IMR-90 (cell line): ENCODE measurements at regions not wholly inside any gene's neighbourhood (a gene's known extent, or its start where the extent isn't known, plus 50 kb on each side); places are given as distances from the start of the nearest gene placed in this dataset.

Experiments
- ATAC-seq: fragments of 200-7000 bp; cut with Tn5 transposase; 2 replicates; pipeline ENCODE4 v1.9.1; 2020; ENCODE audit warnings: low read depth, mild to moderate bottlenecking, moderate library complexity
- BruUV-seq: library from RNA; stranded (reverse); fragments of 400-500 nt; replicated peaks from 2 replicates; lab custom pipeline; 2021; lab: Mats Ljungman, UMichigan
- CTCF ChIA-PET: fragments of 300-600 bp; formaldehyde crosslinking; extraction: SDS; loops from one replicate; lab custom pipeline; 2021; ENCODE audit warnings: antibody characterized with exemption; lab: Yijun Ruan, JAX
- POLR2A ChIA-PET: fragments of 300-600 bp; sonication (Branson Sonifier 250); formaldehyde crosslinking; loops from one replicate; lab custom pipeline; 2022; ENCODE audit warnings: antibody characterized with exemption; ENCODE audit not compliant: unreplicated experiment; lab: Charles Lee
- DNase-seq: peaks from one replicate; pipeline ENCODE4 v3.0.0; 2013
- H2AFZ ChIP-seq: replicated peaks from 2 replicates; pipeline ENCODE3; 2013; ENCODE audit warnings: low read length, mild to moderate bottlenecking; ENCODE audit not compliant: poor library complexity
- H2AK5ac ChIP-seq: 2 replicates; pipeline ENCODE4 v1.6.1; 2013; ENCODE audit warnings: low read depth, low read length, inconsistent platforms
- H2AK9ac ChIP-seq: replicated peaks from 2 replicates; pipeline ENCODE3; 2013; ENCODE audit warnings: mild to moderate bottlenecking, low read depth, low read length, moderate library complexity; ENCODE audit not compliant: poor library complexity
- H2BK120ac ChIP-seq: 2 replicates; pipeline ENCODE4 v1.6.1; 2013; ENCODE audit warnings: low read depth, low read length, inconsistent platforms
- H2BK15ac ChIP-seq: 3 replicates; pipeline ENCODE4 v1.6.1; 2013; ENCODE audit warnings: low read depth, low read length, inconsistent platforms
- H2BK20ac ChIP-seq: 2 replicates; pipeline ENCODE4 v1.6.1; 2013; ENCODE audit warnings: low read depth, mild to moderate bottlenecking, inconsistent platforms, low read length, moderate library complexity
- H2BK5ac ChIP-seq: 2 replicates; pipeline ENCODE4 v1.6.1; 2013; ENCODE audit warnings: mild to moderate bottlenecking, low read depth, low read length, inconsistent platforms; ENCODE audit not compliant: poor library complexity, severe bottlenecking
- H3K14ac ChIP-seq: replicated peaks from 2 replicates; pipeline ENCODE4 v1.6.1; 2013; ENCODE audit warnings: low read depth, low read length, inconsistent platforms
- H3K18ac ChIP-seq: 2 replicates; pipeline ENCODE4 v1.6.1; 2013; ENCODE audit warnings: low read depth, low read length, control low read depth
- H3K23ac ChIP-seq: 2 replicates; pipeline ENCODE4 v1.6.1; 2013; ENCODE audit warnings: low read depth, low read length, inconsistent platforms
- H3K27ac ChIP-seq: 2 replicates; pipeline ENCODE4 v1.5.1; 2013; ENCODE audit warnings: mild to moderate bottlenecking, control low read depth, low read length; ENCODE audit not compliant: insufficient read depth
- H3K27me3 ChIP-seq: 2 replicates; pipeline ENCODE4 v1.6.1; 2013; ENCODE audit warnings: low read length; ENCODE audit not compliant: control insufficient read depth, insufficient read depth
- H3K36me3 ChIP-seq: 2 replicates; pipeline ENCODE4 v1.6.1; 2013; ENCODE audit warnings: low read length, mixed read lengths; ENCODE audit not compliant: control insufficient read depth, insufficient read depth
- H3K4ac ChIP-seq: 2 replicates; pipeline ENCODE4 v1.6.1; 2013; ENCODE audit warnings: low read depth, low read length, inconsistent platforms
- H3K4me1 ChIP-seq: 2 replicates; pipeline ENCODE4 v1.6.1; 2013; ENCODE audit warnings: low read length, mixed read lengths; ENCODE audit not compliant: control insufficient read depth, insufficient read depth
- H3K4me2 ChIP-seq: 2 replicates; pipeline ENCODE4 v1.6.1; 2013; ENCODE audit warnings: low read depth, mild to moderate bottlenecking, control low read depth, low read length, moderate library complexity
- H3K4me3 ChIP-seq: 2 replicates; pipeline ENCODE4 v1.5.1; 2013; ENCODE audit warnings: low read depth, mild to moderate bottlenecking, control low read depth, low read length, moderate library complexity; ENCODE audit not compliant: insufficient read depth
- H3K56ac ChIP-seq: 2 replicates; pipeline ENCODE4 v1.6.1; 2013; ENCODE audit warnings: low read length, inconsistent platforms; ENCODE audit not compliant: insufficient read depth; ENCODE audit errors: extremely low read depth
- H3K79me1 ChIP-seq, 2 experiments: 2 replicates each; pipeline ENCODE4 v1.6.1; 2013; ENCODE audit warnings: low read length in 2 of 2, inconsistent platforms in 1 of 2, low read depth in 1 of 2
- H3K9ac ChIP-seq: 2 replicates; pipeline ENCODE4 v1.6.1; 2013; ENCODE audit warnings: low read depth, low read length, control low read depth
- H3K9me1 ChIP-seq: 2 replicates; pipeline ENCODE4 v1.6.1; 2013; ENCODE audit warnings: low read length, inconsistent platforms; ENCODE audit not compliant: insufficient read depth
- H3K9me3 ChIP-seq: 2 replicates; pipeline ENCODE4 v1.6.1; 2013; ENCODE audit warnings: low read length; ENCODE audit not compliant: control insufficient read depth, insufficient read depth
- H4K20me1 ChIP-seq: 2 replicates; pipeline ENCODE4 v1.6.1; 2013; ENCODE audit warnings: low read length, inconsistent platforms; ENCODE audit not compliant: insufficient read depth
- H4K5ac ChIP-seq: 2 replicates; pipeline ENCODE4 v1.6.1; 2013; ENCODE audit warnings: mild to moderate bottlenecking, low read depth, low read length, control low read depth
- H4K8ac ChIP-seq, 2 experiments: 2 replicates each; pipeline ENCODE4 v1.6.1; 2013; ENCODE audit warnings: low read depth in 2 of 2, low read length in 2 of 2, control low read depth in 1 of 2, inconsistent platforms in 1 of 2
- H4K91ac ChIP-seq: 2 replicates; pipeline ENCODE4 v1.6.1; 2013; ENCODE audit warnings: low read depth, low read length, inconsistent platforms; ENCODE audit not compliant: insufficient read depth
- BHLHE40 ChIP-seq: fragments of 150-350 bp; IDR thresholded peaks from 2 replicates; pipeline ENCODE4 v1.6.1; 2016; ENCODE audit warnings: mild to moderate bottlenecking, low read depth, low read length
- CEBPB ChIP-seq: IDR thresholded peaks from 2 replicates; pipeline ENCODE4 v1.6.1; 2012; ENCODE audit warnings: low read depth, low read length, improper control_type of control experiment
- CHD1 ChIP-seq: IDR thresholded peaks from 2 replicates; pipeline ENCODE4 v1.6.1; 2012; ENCODE audit warnings: low read depth, low read length, improper control_type of control experiment
- FOS ChIP-seq: fragments of 150-350 bp; IDR thresholded peaks from 2 replicates; pipeline ENCODE4 v1.6.1; 2016; ENCODE audit warnings: low read depth, low read length
- MAFK ChIP-seq: IDR thresholded peaks from 2 replicates; pipeline ENCODE4 v1.6.1; 2012; ENCODE audit warnings: low read depth, low read length, improper control_type of control experiment
- MAZ ChIP-seq: IDR thresholded peaks from 2 replicates; pipeline ENCODE4 v1.6.1; 2012; ENCODE audit warnings: low read depth, mild to moderate bottlenecking, low read length, improper control_type of control experiment, moderate library complexity, borderline replicate concordance
- MXI1 ChIP-seq: IDR thresholded peaks from 2 replicates; pipeline ENCODE4 v1.6.1; 2012; ENCODE audit warnings: low read depth, mild to moderate bottlenecking, low read length, moderate library complexity, borderline replicate concordance
- NFE2L2 ChIP-seq: fragments of 150-350 bp; IDR thresholded peaks from 2 replicates; pipeline ENCODE4 v1.6.1; 2016; ENCODE audit warnings: low read depth, mild to moderate bottlenecking, low read length
- POLR2A ChIP-seq: IDR thresholded peaks from 2 replicates; pipeline ENCODE4 v1.6.1; 2012; ENCODE audit warnings: mild to moderate bottlenecking, low read depth, low read length
- RAD21 ChIP-seq: IDR thresholded peaks from 2 replicates; pipeline ENCODE4 v1.6.1; 2012; ENCODE audit warnings: low read length, improper control_type of control experiment
- RCOR1 ChIP-seq: IDR thresholded peaks from 2 replicates; pipeline ENCODE4 v1.6.1; 2012; ENCODE audit warnings: mild to moderate bottlenecking, low read length, improper control_type of control experiment; ENCODE audit not compliant: insufficient replicate concordance
- RFX5 ChIP-seq: IDR thresholded peaks from 2 replicates; pipeline ENCODE4 v1.8.0; 2012; ENCODE audit warnings: low read depth, mild to moderate bottlenecking, low read length, moderate library complexity
- SMC3 ChIP-seq: fragments of 150-350 bp; IDR thresholded peaks from 2 replicates; pipeline ENCODE4 v1.6.1; 2016; ENCODE audit warnings: low read depth, mild to moderate bottlenecking, antibody characterized with exemption, low read length, moderate library complexity
- WGBS, 2 experiments: methylation state at CpG; one replicate each; pipeline versions ENCODE4 v1.1.5 to v1.1.7; 2013; ENCODE audit warnings: missing lambda C conversion rate in 2 of 2; ENCODE audit not compliant: insufficient read length in 1 of 2; ENCODE audit errors: extremely low coverage in 2 of 2; 5-methylcytosine and 5-hydroxymethylcytosine counted together
- dilution Hi-C: fragments of 300-500 bp; cut with HindIII; formaldehyde crosslinking; loops from one replicate; pipeline ENCODE4 v1.14.3; 2018; ENCODE audit warnings: low sequenced_read_pairs; ENCODE audit not compliant: unreplicated experiment
- in situ Hi-C: fragments of 300-500 bp; cut with MboI; formaldehyde crosslinking; loops from 3 replicates; pipeline ENCODE4 v1.14.3; 2019; ENCODE audit warnings: low sequenced_read_pairs, inconsistent platforms, mixed read lengths
- intact Hi-C: fragments of 100-400 bp; cut with micrococcal nuclease; formaldehyde crosslinking; loops from 2 replicates; pipeline ENCODE4 v1.10.0; 2022
- TF ChIP-seq, protein P1 (sequence below): fragments of 150-350 bp; IDR thresholded peaks from 2 replicates; pipeline ENCODE4 v1.6.1; 2017; ENCODE audit warnings: mild to moderate bottlenecking, antibody characterized with exemption, low read length, low read depth
- TF ChIP-seq, protein P2 (sequence below): fragments of 150-350 bp; IDR thresholded peaks from 2 replicates; pipeline ENCODE4 v1.6.1; 2016; ENCODE audit warnings: low read depth, mild to moderate bottlenecking, low read length, moderate library complexity, borderline replicate concordance
- TF ChIP-seq, protein P3 (sequence below): conservative IDR thresholded peaks from 2 replicates; pipeline ENCODE4 v1.5.1; 2012; ENCODE audit warnings: mild to moderate bottlenecking, low read depth, low read length, improper control_type of control experiment

DNA sequence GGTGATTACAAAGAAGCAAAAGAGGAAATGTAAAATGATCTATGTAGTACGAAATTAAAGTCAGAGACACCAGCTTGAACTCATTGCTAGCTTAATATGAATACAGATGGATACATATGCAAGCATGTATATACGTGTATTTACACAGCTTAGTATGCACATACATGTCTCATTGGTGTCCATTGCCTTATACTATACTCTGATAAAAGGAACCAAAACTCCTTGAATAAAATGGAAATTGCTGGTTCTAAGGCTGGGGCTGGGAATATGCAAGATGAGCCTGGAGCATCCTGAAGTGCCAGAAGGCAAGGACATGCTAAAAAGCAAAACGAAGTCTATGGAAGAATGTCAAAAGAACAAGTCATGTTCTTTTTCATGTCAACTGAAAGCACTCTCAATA lies 1424.4 kb upstream of the SLC39A10 start:
- no peak overlapping the region for H3K27ac ChIP-seq
- H4K20me1 ChIP-seq = no peaks in the 10 kb centered on the region
- H3K56ac ChIP-seq = no peak overlapping the region
- no peak overlapping the region for H2BK15ac ChIP-seq
- H3K9ac ChIP-seq = no peak overlapping the region
- ChIA-PET CTCF (no interaction called here), POLR2A (no interaction called here)
- 0% methylated on average over 1 of the region's 3 CpGs; no CpG with 5 or more reads in 1 of the 2 experiments for whole genome bisulfite sequencing, 2 experiments
- no peaks in the 10 kb centered on the region for H3K9me3 ChIP-seq
- no peaks in the 10 kb centered on the region for H3K9me1 ChIP-seq
- H2BK20ac ChIP-seq = no peak overlapping the region
- BruUV-seq = no TSS peak
- no peak overlapping the region for H2BK120ac ChIP-seq
- H3K4me2 ChIP-seq = no peak overlapping the region
- dilution Hi-C loops = no loop called here
- intact Hi-C loops = no loop called here
- H3K4ac ChIP-seq = no peak overlapping the region
- no peaks in the 10 kb centered on the region for H3K79me1 ChIP-seq
- DNase-seq = no peak
- TF ChIP-seq SMC3 (no peak), BHLHE40 (no peak), MXI1 (no peak), RFX5 (no peak), CEBPB (no peak), MAZ (no peak), RCOR1 (no peak), RAD21 (no peak), NFE2L2 (no peak), MAFK (no peak), POLR2A (no peak), CHD1 (no peak), FOS (no peak)
- TF ChIP-seq, protein P1, sequence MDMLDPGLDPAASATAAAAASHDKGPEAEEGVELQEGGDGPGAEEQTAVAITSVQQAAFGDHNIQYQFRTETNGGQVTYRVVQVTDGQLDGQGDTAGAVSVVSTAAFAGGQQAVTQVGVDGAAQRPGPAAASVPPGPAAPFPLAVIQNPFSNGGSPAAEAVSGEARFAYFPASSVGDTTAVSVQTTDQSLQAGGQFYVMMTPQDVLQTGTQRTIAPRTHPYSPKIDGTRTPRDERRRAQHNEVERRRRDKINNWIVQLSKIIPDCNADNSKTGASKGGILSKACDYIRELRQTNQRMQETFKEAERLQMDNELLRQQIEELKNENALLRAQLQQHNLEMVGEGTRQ = no peak
- TF ChIP-seq, protein P2, sequence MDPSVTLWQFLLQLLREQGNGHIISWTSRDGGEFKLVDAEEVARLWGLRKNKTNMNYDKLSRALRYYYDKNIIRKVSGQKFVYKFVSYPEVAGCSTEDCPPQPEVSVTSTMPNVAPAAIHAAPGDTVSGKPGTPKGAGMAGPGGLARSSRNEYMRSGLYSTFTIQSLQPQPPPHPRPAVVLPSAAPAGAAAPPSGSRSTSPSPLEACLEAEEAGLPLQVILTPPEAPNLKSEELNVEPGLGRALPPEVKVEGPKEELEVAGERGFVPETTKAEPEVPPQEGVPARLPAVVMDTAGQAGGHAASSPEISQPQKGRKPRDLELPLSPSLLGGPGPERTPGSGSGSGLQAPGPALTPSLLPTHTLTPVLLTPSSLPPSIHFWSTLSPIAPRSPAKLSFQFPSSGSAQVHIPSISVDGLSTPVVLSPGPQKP = no peak
- TF ChIP-seq, protein P3, sequence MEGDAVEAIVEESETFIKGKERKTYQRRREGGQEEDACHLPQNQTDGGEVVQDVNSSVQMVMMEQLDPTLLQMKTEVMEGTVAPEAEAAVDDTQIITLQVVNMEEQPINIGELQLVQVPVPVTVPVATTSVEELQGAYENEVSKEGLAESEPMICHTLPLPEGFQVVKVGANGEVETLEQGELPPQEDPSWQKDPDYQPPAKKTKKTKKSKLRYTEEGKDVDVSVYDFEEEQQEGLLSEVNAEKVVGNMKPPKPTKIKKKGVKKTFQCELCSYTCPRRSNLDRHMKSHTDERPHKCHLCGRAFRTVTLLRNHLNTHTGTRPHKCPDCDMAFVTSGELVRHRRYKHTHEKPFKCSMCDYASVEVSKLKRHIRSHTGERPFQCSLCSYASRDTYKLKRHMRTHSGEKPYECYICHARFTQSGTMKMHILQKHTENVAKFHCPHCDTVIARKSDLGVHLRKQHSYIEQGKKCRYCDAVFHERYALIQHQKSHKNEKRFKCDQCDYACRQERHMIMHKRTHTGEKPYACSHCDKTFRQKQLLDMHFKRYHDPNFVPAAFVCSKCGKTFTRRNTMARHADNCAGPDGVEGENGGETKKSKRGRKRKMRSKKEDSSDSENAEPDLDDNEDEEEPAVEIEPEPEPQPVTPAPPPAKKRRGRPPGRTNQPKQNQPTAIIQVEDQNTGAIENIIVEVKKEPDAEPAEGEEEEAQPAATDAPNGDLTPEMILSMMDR = no peak
- H3K14ac ChIP-seq = no peak overlapping the region
- H3K36me3 ChIP-seq = no peaks in the 10 kb centered on the region
- no peak overlapping the region for H2AK9ac ChIP-seq
- H3K18ac ChIP-seq = no peak overlapping the region
- no peak overlapping the region for H2BK5ac ChIP-seq
- in situ Hi-C loops = no loop called here
- no peak overlapping the region for H4K8ac ChIP-seq
- no peak for ATAC-seq
- H4K91ac ChIP-seq = no peak overlapping the region
- no peak overlapping the region for H2AFZ ChIP-seq
- no peak overlapping the region for H4K5ac ChIP-seq
- H3K23ac ChIP-seq = no peak overlapping the region
- H3K4me3 ChIP-seq = no peak overlapping the region
- H3K4me1 ChIP-seq = no peaks in the 10 kb centered on the region
- no peak overlapping the region for H2AK5ac ChIP-seq
- H3K27me3 ChIP-seq = no peaks in the 10 kb centered on the region
